Coronary artery (tissue), 2 donors: ENCODE measurements at regions not wholly inside any gene's neighbourhood (a gene's known extent, or its start where the extent isn't known, plus 50 kb on each side); places are given as distances from the start of the nearest gene placed in this dataset.

Experiments
- DNase-seq: peaks from one replicate; pipeline ENCODE4 v3.0.0-alpha.2; 2017; ENCODE audit warnings: low spot score
- H3K27ac ChIP-seq, 2 donors: fragments of 200-600 bp; sonication (generic); one replicate each; pipeline ENCODE4 v1.5.1; 2016 to 2019
- H3K4me3 ChIP-seq: fragments of 200-600 bp; sonication (generic); 2 replicates; pipeline ENCODE4 v1.5.1; 2016; ENCODE audit warnings: mild to moderate bottlenecking, moderate library complexity
- CTCF ChIP-seq: fragments of 200-600 bp; sonication (generic); IDR thresholded peaks from one replicate; pipeline ENCODE4 v1.5.1; 2019; ENCODE audit warnings: antibody characterized with exemption

- Histone ChIP-seq H3K27ac (no peak overlapping the region), H3K4me3 (no peak overlapping the region)
- no peak for TF ChIP-seq CTCF
- no peak for DNase-seq
Observed at GRCh38 chr3:55202326-55202725, 274.5 kb upstream of the LRTM1 start.

- no peak for DNase-seq
- TF ChIP-seq CTCF, result no peak
- H3K27ac ChIP-seq, result no peak overlapping the region
- H3K4me3 ChIP-seq, result no peak overlapping the region
Observed at GRCh38 chr3:55201779-55202178, 273.9 kb upstream of the LRTM1 start.

- no peak for TF ChIP-seq CTCF
- Histone ChIP-seq H3K4me3 (no peak overlapping the region), H3K27ac (no peak overlapping the region)
- no peak for DNase-seq
Observed at GRCh38 chr3:55200906-55201305, 273.0 kb upstream of the LRTM1 start.

- TF ChIP-seq CTCF, result no peak
- H3K27ac ChIP-seq, result no peak overlapping the region
- H3K4me3 ChIP-seq, result no peak overlapping the region
- no peak for DNase-seq
Observed at GRCh38 chr3:55198554-55198953, 270.7 kb upstream of the LRTM1 start.

GRCh38 chr3:55197021-55197420, 269.2 kb upstream of the LRTM1 start:
- TF ChIP-seq CTCF, result no peak
- DNase-seq, result no peak
- no peak overlapping the region for H3K27ac ChIP-seq
- H3K4me3 ChIP-seq, result no peak overlapping the region

GRCh38 chr3:55196495-55196894, 268.6 kb upstream of the LRTM1 start:
- DNase-seq, result no peak
- H3K4me3 ChIP-seq, result no peak overlapping the region
- H3K27ac ChIP-seq, result no peak overlapping the region
- no peak for TF ChIP-seq CTCF

- Histone ChIP-seq H3K4me3 (no peak overlapping the region), H3K27ac (no peak overlapping the region)
- TF ChIP-seq CTCF, result no peak
- no peak for DNase-seq
Observed at GRCh38 chr3:55194376-55194775, 266.5 kb upstream of the LRTM1 start.
